Endothelial cell of umbilical vein (primary cell): ENCODE measurements at regions not wholly inside any gene's neighbourhood (a gene's known extent, or its start where the extent isn't known, plus 50 kb on each side); places are given as distances from the start of the nearest gene placed in this dataset.
"Not testable (repeated sequence)": the region's sequence is repeated elsewhere in the genome, so short reads cannot be mapped to it uniquely, and the experiment has no call there.

Experiments
- EZH2 ChIP-seq: IDR thresholded peaks from 2 replicates; pipeline ENCODE4 v1.6.1; 2012; ENCODE audit warnings: borderline replicate concordance, low read depth, mild to moderate bottlenecking, moderate library complexity, low read length, inconsistent platforms; ENCODE audit not compliant: severe bottlenecking
- FOS ChIP-seq: IDR thresholded peaks from 2 replicates; pipeline ENCODE4 v1.6.1; 2011; ENCODE audit warnings: mild to moderate bottlenecking, low read length, moderate library complexity, borderline replicate concordance; ENCODE audit not compliant: insufficient read depth
- JUN ChIP-seq: IDR thresholded peaks from 2 replicates; pipeline ENCODE4 v1.6.1; 2011; ENCODE audit warnings: borderline replicate concordance, low read depth; ENCODE audit not compliant: insufficient read length, insufficient read depth
- MAX ChIP-seq: IDR thresholded peaks from 2 replicates; pipeline ENCODE4 v1.6.1; 2011; ENCODE audit not compliant: insufficient read depth, insufficient read length
- MYC ChIP-seq: IDR thresholded peaks from one replicate; pipeline ENCODE4 v1.6.1; 2011; ENCODE audit warnings: mild to moderate bottlenecking, low read depth, low read length
- POLR2A ChIP-seq: IDR thresholded peaks from 2 replicates; pipeline ENCODE4 v1.6.1; 2012; ENCODE audit warnings: low read depth, mild to moderate bottlenecking, control low read depth, low read length
- POLR2AphosphoS5 ChIP-seq: IDR thresholded peaks from 2 replicates; pipeline ENCODE4 v1.6.1; 2012; ENCODE audit warnings: low read depth, mild to moderate bottlenecking, control low read depth, low read length, moderate library complexity; ENCODE audit not compliant: insufficient read depth
- TF ChIP-seq, protein P1 (sequence below), 2 donors: IDR thresholded peaks; 1 replicate in 1 of 2; 2 replicates in 1 of 2; pipeline ENCODE4 v1.5.1; 2011; ENCODE audit warnings: low read length in 2 of 2, mild to moderate bottlenecking in 2 of 2, moderate library complexity in 2 of 2, control low read depth in 1 of 2, inconsistent platforms in 1 of 2, low read depth in 1 of 2; ENCODE audit not compliant: insufficient read depth in 1 of 2; ENCODE audit errors: extremely low read depth in 1 of 2

DNA sequence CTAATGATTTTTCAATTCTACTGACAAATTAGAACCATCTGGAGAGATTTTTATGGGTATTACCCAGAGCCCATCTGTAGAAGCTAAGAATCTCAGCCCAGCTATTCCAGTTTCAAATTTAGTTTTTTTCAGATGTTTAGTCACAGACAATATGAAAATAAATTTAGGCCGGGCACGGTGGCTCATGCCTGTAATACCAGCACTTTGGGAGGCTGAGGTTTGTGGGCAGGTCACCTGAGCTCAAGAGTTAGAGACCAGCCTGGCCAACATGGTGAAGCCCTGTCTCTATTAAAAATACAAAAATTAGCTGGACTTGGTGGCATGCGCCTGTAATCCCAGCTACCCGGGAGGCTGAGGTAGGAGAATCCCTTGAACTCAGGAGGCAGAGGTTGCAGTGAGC, 545.9 kb downstream of the PCDH7 start:
- TF ChIP-seq, protein P1, sequence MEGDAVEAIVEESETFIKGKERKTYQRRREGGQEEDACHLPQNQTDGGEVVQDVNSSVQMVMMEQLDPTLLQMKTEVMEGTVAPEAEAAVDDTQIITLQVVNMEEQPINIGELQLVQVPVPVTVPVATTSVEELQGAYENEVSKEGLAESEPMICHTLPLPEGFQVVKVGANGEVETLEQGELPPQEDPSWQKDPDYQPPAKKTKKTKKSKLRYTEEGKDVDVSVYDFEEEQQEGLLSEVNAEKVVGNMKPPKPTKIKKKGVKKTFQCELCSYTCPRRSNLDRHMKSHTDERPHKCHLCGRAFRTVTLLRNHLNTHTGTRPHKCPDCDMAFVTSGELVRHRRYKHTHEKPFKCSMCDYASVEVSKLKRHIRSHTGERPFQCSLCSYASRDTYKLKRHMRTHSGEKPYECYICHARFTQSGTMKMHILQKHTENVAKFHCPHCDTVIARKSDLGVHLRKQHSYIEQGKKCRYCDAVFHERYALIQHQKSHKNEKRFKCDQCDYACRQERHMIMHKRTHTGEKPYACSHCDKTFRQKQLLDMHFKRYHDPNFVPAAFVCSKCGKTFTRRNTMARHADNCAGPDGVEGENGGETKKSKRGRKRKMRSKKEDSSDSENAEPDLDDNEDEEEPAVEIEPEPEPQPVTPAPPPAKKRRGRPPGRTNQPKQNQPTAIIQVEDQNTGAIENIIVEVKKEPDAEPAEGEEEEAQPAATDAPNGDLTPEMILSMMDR (IDR thresholded peaks at IDR 0.05; ENCODE audit: extremely low read depth in 1 of 2, insufficient read depth in 1 of 2, low read depth in 1 of 2, low read length in 2 of 2) = not testable (repeated sequence)
- TF ChIP-seq POLR2A, FOS, EZH2, POLR2AphosphoS5, MAX, JUN, MYC: not testable (repeated sequence)
